GM12878 (cell line): ENCODE measurements at regions not wholly inside any gene's neighbourhood (a gene's known extent, or its start where the extent isn't known, plus 50 kb on each side); places are given as distances from the start of the nearest gene placed in this dataset.

Source experiments
- ATAC-seq: fragments of 200-7000 bp; cut with Tn5 transposase; 3 replicates; pipeline ENCODE4 v1.9.1; 2020; ENCODE audit warnings: mild to moderate bottlenecking, moderate library complexity
- BruUV-seq: library from RNA; stranded (reverse); fragments of 400-500 nt; replicated peaks from 2 replicates; lab custom pipeline; 2021; lab: Mats Ljungman, UMichigan
- CTCF ChIA-PET: fragments of 300-600 bp; sonication (Branson Sonifier 250); formaldehyde crosslinking; extraction: SDS; loops from one replicate; lab custom pipeline; 2021; ENCODE audit warnings: inconsistent platforms; lab: Yijun Ruan, JAX
- POLR2A ChIA-PET: fragments of 350-600 bp; formaldehyde crosslinking; extraction: SDS; loops from one replicate; lab custom pipeline; 2021; ENCODE audit warnings: inconsistent platforms; lab: Charles Lee
- RAD21 ChIA-PET: fragments of 300-600 bp; sonication (Branson Sonifier 250); formaldehyde crosslinking; loops from one replicate; lab custom pipeline; 2023; ENCODE audit warnings: antibody characterized with exemption; ENCODE audit not compliant: unreplicated experiment; lab: Charles Lee
- SMC1A ChIA-PET: fragments of 300-600 bp; sonication (Branson Sonifier 250); formaldehyde crosslinking; loops from one replicate; lab custom pipeline; 2023; ENCODE audit not compliant: unreplicated experiment, uncharacterized antibody; lab: Charles Lee
- DNase-seq: peaks from one replicate; pipeline ENCODE4 v3.0.0-alpha.2; 2011; ENCODE audit warnings: low read depth, low spot score
- FAIRE-seq: peaks from 3 replicates; lab custom pipeline; 2011; peaks lifted over from hg19 to GRCh38; lab: Jason Lieb, UNC
- H2AFZ ChIP-seq: 2 replicates; pipeline ENCODE4 v1.6.0; 2011; ENCODE audit warnings: low read depth, low read length, control low read depth; ENCODE audit not compliant: control insufficient read depth
- H3K27ac ChIP-seq: 2 replicates; pipeline ENCODE4 v1.5.1; 2011; ENCODE audit warnings: control low read depth; ENCODE audit not compliant: control insufficient read depth, insufficient read depth
- H3K27me3 ChIP-seq, 2 experiments: replicated peaks in 1 of 2; 2 replicates each; pipeline versions ENCODE4 v1.6.0 to v1.6.1; 2011; ENCODE audit warnings: low read length in 1 of 2; ENCODE audit not compliant: control insufficient read depth in 2 of 2, insufficient read depth in 2 of 2
- H3K36me3 ChIP-seq, 2 experiments: 2 replicates each; pipeline ENCODE4 v1.5.1; 2011; ENCODE audit warnings: low read length in 1 of 2; ENCODE audit not compliant: control insufficient read depth in 2 of 2, insufficient read depth in 2 of 2
- H3K4me1 ChIP-seq: 2 replicates; pipeline ENCODE4 v1.6.1; 2011; ENCODE audit warnings: mild to moderate bottlenecking, low read length, moderate library complexity, mixed read lengths; ENCODE audit not compliant: control insufficient read depth, insufficient read depth
- H3K4me2 ChIP-seq: 2 replicates; pipeline ENCODE4 v1.6.0; 2011; ENCODE audit warnings: control low read depth; ENCODE audit not compliant: control insufficient read depth, insufficient read depth
- H3K4me3 ChIP-seq: fragments of 200-600 bp; sonication (generic); 2 replicates; pipeline ENCODE4 v1.5.1; 2016
- H3K79me2 ChIP-seq: 2 replicates; pipeline ENCODE4 v1.6.0; 2011; ENCODE audit warnings: low read length; ENCODE audit not compliant: control insufficient read depth, insufficient read depth
- H3K9ac ChIP-seq: 2 replicates; pipeline ENCODE4 v1.8.0; 2011; ENCODE audit warnings: low read length, control low read depth, mixed read lengths; ENCODE audit not compliant: control insufficient read depth, insufficient read depth
- H3K9me3 ChIP-seq: replicated peaks from 3 replicates; pipeline ENCODE4 v1.5.1; 2011; ENCODE audit warnings: mild to moderate bottlenecking, low read length; ENCODE audit not compliant: control insufficient read depth, insufficient read depth
- H4K20me1 ChIP-seq: 2 replicates; pipeline ENCODE4 v1.6.0; 2011; ENCODE audit not compliant: control insufficient read depth, insufficient read depth
- BCLAF1 ChIP-seq: fragments of 450-650 bp; IDR thresholded peaks from 2 replicates; pipeline ENCODE4 v1.6.1; 2017; ENCODE audit warnings: antibody characterized with exemption, mild to moderate bottlenecking, moderate library complexity
- CUX1 ChIP-seq: IDR thresholded peaks from 2 replicates; pipeline ENCODE4 v1.6.1; 2012; ENCODE audit warnings: improper control_type of control experiment, low read depth, low read length; ENCODE audit not compliant: insufficient replicate concordance
- IRF5 ChIP-seq: fragments of 450-650 bp; IDR thresholded peaks from 2 replicates; pipeline ENCODE4 v1.6.1; 2017; ENCODE audit warnings: borderline replicate concordance
- NR2C2 ChIP-seq: IDR thresholded peaks from 2 replicates; pipeline ENCODE4 v1.6.1; 2011; ENCODE audit warnings: borderline replicate concordance, low read depth; ENCODE audit not compliant: control insufficient read depth, insufficient read length
- POLR2AphosphoS5 ChIP-seq: IDR thresholded peaks from 2 replicates; pipeline ENCODE4 v1.6.1; 2011; ENCODE audit warnings: mild to moderate bottlenecking, low read length, inconsistent platforms
- TARDBP ChIP-seq: IDR thresholded peaks from 2 replicates; pipeline ENCODE4 v1.6.1; 2016; ENCODE audit warnings: borderline replicate concordance
- WGBS: methylation state at CpG from one replicate; pipeline ENCODE4 v1.1.6; 2016; ENCODE audit warnings: low lambda C conversion rate; ENCODE audit not compliant: insufficient replicate concordance, insufficient coverage; ENCODE audit errors: missing lambda C conversion rate; 5-methylcytosine and 5-hydroxymethylcytosine counted together
- in situ Hi-C: fragments of 300-500 bp; cut with MboI; formaldehyde crosslinking; loops from 9 replicates; pipeline ENCODE4 v1.14.3; 2018; ENCODE audit warnings: mixed read lengths
- intact Hi-C: fragments of 100-400 bp; cut with micrococcal nuclease; formaldehyde crosslinking; loops from one replicate; pipeline ENCODE4 v1.14.2; 2022; ENCODE audit not compliant: unreplicated experiment

GRCh38 chr18:72107647-72108383 is 436.3 kb downstream of the CBLN2 start:
- ChIA-PET CTCF (no interaction called here), RAD21 (interaction anchor here (1.0 to 1.8 kb wide), 4 partner anchors 10 to 47 kb away, joined by 3 to 4 read pairs (median 3); no protein-coding TSS in a partner anchor), POLR2A (no interaction called here), SMC1A (interaction anchor here (1.0 to 1.7 kb wide), 4 partner anchors 11 to 201 kb away, joined by 3 to 9 read pairs (median 5); no protein-coding TSS in a partner anchor)
- Histone ChIP-seq H3K27me3 (no peaks in the 10 kb centered on the region), H3K27ac (no peak overlapping the region), H3K4me1 (no peaks in the 10 kb centered on the region), H3K9ac (no peak overlapping the region), H3K4me2 (no peak overlapping the region), H3K36me3 (no peaks in the 10 kb centered on the region), H4K20me1 (no peaks in the 10 kb centered on the region), H3K4me3 (no peak overlapping the region), H3K79me2 (no peaks in the 10 kb centered on the region), H2AFZ (no peak overlapping the region), H3K9me3 (no peaks in the 10 kb centered on the region)
- BruUV-seq = no TSS peak
- 36% methylated on average over 9 of the region's 9 CpGs for WGBS
- intact Hi-C loops (no loop called here), in situ Hi-C loops (no loop called here)
- no peak for FAIRE-seq
- TF ChIP-seq CUX1 (no peak), TARDBP (no peak), NR2C2 (no peak), POLR2AphosphoS5 (no peak), IRF5 (no peak), BCLAF1 (no peak)
- no peak for ATAC-seq
- DNase-seq = no peak
